H9 (cell line): ENCODE measurements at regions not wholly inside any gene's neighbourhood (a gene's known extent, or its start where the extent isn't known, plus 50 kb on each side); places are given as distances from the start of the nearest gene placed in this dataset.
"Not testable (repeated sequence)": the region's sequence is repeated elsewhere in the genome, so short reads cannot be mapped to it uniquely, and the experiment has no call there.

Source experiments
- DNase-seq: peaks from one replicate; pipeline ENCODE4 v3.0.0-alpha.2; 2017
- H2AFZ ChIP-seq: one replicate; pipeline ENCODE4 v1.6.1; 2013; ENCODE audit warnings: mild to moderate bottlenecking, low read length, control low read depth, moderate library complexity
- H2AK5ac ChIP-seq: 2 replicates; pipeline ENCODE4 v1.6.1; 2013; ENCODE audit warnings: low read length, control low read depth, mixed read lengths; ENCODE audit not compliant: insufficient read length
- H2BK120ac ChIP-seq: one replicate; pipeline ENCODE4 v1.6.1; 2013; ENCODE audit warnings: low read depth, mild to moderate bottlenecking, low read length, control low read depth, inconsistent platforms; ENCODE audit not compliant: poor library complexity, severe bottlenecking
- H2BK12ac ChIP-seq: 2 replicates; pipeline ENCODE4 v1.6.1; 2013; ENCODE audit warnings: low read length, control low read depth, mixed read lengths, low read depth; ENCODE audit not compliant: insufficient read length
- H2BK15ac ChIP-seq: 2 replicates; pipeline ENCODE4 v1.6.1; 2013; ENCODE audit warnings: low read depth, low read length, control low read depth
- H2BK20ac ChIP-seq: one replicate; pipeline ENCODE4 v1.6.1; 2013; ENCODE audit warnings: low read depth, mild to moderate bottlenecking, low read length, control low read depth, inconsistent platforms; ENCODE audit not compliant: poor library complexity, severe bottlenecking
- H2BK5ac ChIP-seq: 2 replicates; pipeline ENCODE4 v1.6.1; 2013; ENCODE audit warnings: low read length, control low read depth, mixed read lengths; ENCODE audit not compliant: insufficient read length
- H3K14ac ChIP-seq: 2 replicates; pipeline ENCODE4 v1.6.1; 2013; ENCODE audit warnings: low read length, control low read depth; ENCODE audit not compliant: insufficient read depth
- H3K18ac ChIP-seq: 2 replicates; pipeline ENCODE4 v1.6.1; 2013; ENCODE audit warnings: low read depth, mild to moderate bottlenecking, mixed read lengths, low read length, control low read depth; ENCODE audit not compliant: insufficient read length
- H3K23ac ChIP-seq: 2 replicates; pipeline ENCODE4 v1.6.1; 2013; ENCODE audit warnings: low read length, control low read depth, mixed read lengths, low read depth; ENCODE audit not compliant: insufficient read length
- H3K23me2 ChIP-seq: 2 replicates; pipeline ENCODE4 v1.6.1; 2013; ENCODE audit warnings: low read depth, mild to moderate bottlenecking, mixed read lengths, low read length, control low read depth; ENCODE audit not compliant: insufficient read length, poor library complexity, severe bottlenecking
- H3K27ac ChIP-seq: 2 replicates; pipeline ENCODE4 v1.5.1; 2013; ENCODE audit warnings: low read length, control low read depth, mixed read lengths, low read depth; ENCODE audit not compliant: insufficient read length
- H3K27me3 ChIP-seq: 2 replicates; pipeline ENCODE4 v1.6.1; 2013; ENCODE audit warnings: low read length, control low read depth, inconsistent platforms; ENCODE audit not compliant: insufficient read depth
- H3K4ac ChIP-seq: 2 replicates; pipeline ENCODE4 v1.6.1; 2013; ENCODE audit warnings: low read depth, mild to moderate bottlenecking, control low read depth, inconsistent platforms, low read length, moderate library complexity
- H3K4me1 ChIP-seq: 2 replicates; pipeline ENCODE4 v1.6.1; 2013; ENCODE audit warnings: low read length, control low read depth, inconsistent platforms; ENCODE audit not compliant: insufficient read depth
- H3K4me2 ChIP-seq: 2 replicates; pipeline ENCODE4 v1.6.1; 2013; ENCODE audit warnings: low read length, control low read depth, mixed read lengths; ENCODE audit not compliant: insufficient read length, insufficient read depth
- H3K56ac ChIP-seq: 2 replicates; pipeline ENCODE4 v1.6.1; 2013; ENCODE audit warnings: low read depth, mild to moderate bottlenecking, mixed read lengths, low read length, control low read depth; ENCODE audit not compliant: insufficient read length
- H3K79me1 ChIP-seq: 2 replicates; pipeline ENCODE4 v1.6.1; 2013; ENCODE audit warnings: low read depth, mild to moderate bottlenecking, moderate library complexity, low read length, control low read depth, inconsistent platforms; ENCODE audit not compliant: insufficient read depth, poor library complexity, severe bottlenecking
- H3K79me2 ChIP-seq: 2 replicates; pipeline ENCODE4 v1.6.1; 2013; ENCODE audit warnings: low read length, control low read depth, inconsistent platforms; ENCODE audit not compliant: insufficient read depth
- H3K9ac ChIP-seq: 2 replicates; pipeline ENCODE4 v1.6.1; 2013; ENCODE audit warnings: low read length, control low read depth, mixed read lengths; ENCODE audit not compliant: insufficient read length; ENCODE audit errors: extremely low read depth
- H3K9me3 ChIP-seq: one replicate; pipeline ENCODE4 v1.6.1; 2013; ENCODE audit warnings: low read depth, low read length, inconsistent platforms; ENCODE audit not compliant: control insufficient read depth
- H3T11ph ChIP-seq: one replicate; pipeline ENCODE4 v1.6.1; 2013; ENCODE audit warnings: mild to moderate bottlenecking, low read length, control low read depth, inconsistent platforms
- H4K20me1 ChIP-seq: one replicate; pipeline ENCODE4 v1.6.1; 2013; ENCODE audit not compliant: control insufficient read depth, insufficient read length, insufficient read depth
- H4K5ac ChIP-seq: 2 replicates; pipeline ENCODE4 v1.6.1; 2013; ENCODE audit warnings: low read depth, mild to moderate bottlenecking, mixed read lengths, low read length, control low read depth; ENCODE audit not compliant: insufficient read length
- H4K8ac ChIP-seq: replicated peaks from 2 replicates; pipeline ENCODE4 v1.6.1; 2013; ENCODE audit warnings: low read length, control low read depth, mixed read lengths, low read depth; ENCODE audit not compliant: insufficient read length
- H4K91ac ChIP-seq: 2 replicates; pipeline ENCODE4 v1.6.1; 2013; ENCODE audit warnings: low read depth, mild to moderate bottlenecking, moderate library complexity, mixed read lengths, low read length, control low read depth; ENCODE audit not compliant: insufficient read length
- H3K27ac Mint-ChIP-seq, 3 experiments: 2 replicates in 2 of 3; 3 replicates in 1 of 3; pipeline ENCODE4 v1.8.0; 2020 to 2021; ENCODE audit warnings: mixed read lengths in 3 of 3, mild to moderate bottlenecking in 1 of 3, moderate library complexity in 1 of 3
- H3K27me3 Mint-ChIP-seq: 2 replicates; pipeline ENCODE4 v1.8.0; 2021; ENCODE audit warnings: low read depth, mild to moderate bottlenecking, moderate library complexity, mixed read lengths
- H3K36me3 Mint-ChIP-seq, 3 experiments: 2 replicates in 2 of 3; 3 replicates in 1 of 3; pipeline ENCODE4 v1.8.0; 2020 to 2021; ENCODE audit warnings: low read depth in 3 of 3, mixed read lengths in 3 of 3; ENCODE audit not compliant: insufficient read depth in 1 of 3
- H3K4me1 Mint-ChIP-seq, 2 experiments: 2 replicates each; pipeline ENCODE4 v1.8.0; 2020; ENCODE audit warnings: mixed read lengths in 2 of 2
- H3K4me3 Mint-ChIP-seq, 2 experiments: 2 replicates in 1 of 2; 3 replicates in 1 of 2; pipeline ENCODE4 v1.8.0; 2020 to 2021; ENCODE audit warnings: mild to moderate bottlenecking in 2 of 2, mixed read lengths in 2 of 2, moderate library complexity in 1 of 2
- H3K9me3 Mint-ChIP-seq, 2 experiments: 2 replicates in 1 of 2; 3 replicates in 1 of 2; pipeline ENCODE4 v1.8.0; 2020; ENCODE audit warnings: mild to moderate bottlenecking in 2 of 2, mixed read lengths in 2 of 2, moderate library complexity in 1 of 2
- WGBS: extraction: QIAGEN DNeasy Blood & Tissue Kit; methylation state at CpG from one replicate; pipeline ENCODE4 v1.1.7; 2013; ENCODE audit warnings: missing lambda C conversion rate, low lambda C conversion rate, mixed read lengths; ENCODE audit not compliant: insufficient read length; ENCODE audit errors: extremely low coverage; 5-methylcytosine and 5-hydroxymethylcytosine counted together

- H3K4me1 ChIP-seq, H3K27me3 Mint-ChIP-seq, H3K9ac ChIP-seq, H4K8ac ChIP-seq, H3K4me2 ChIP-seq, H4K20me1 ChIP-seq, H4K5ac ChIP-seq, H3K79me1 ChIP-seq, H3K23me2 ChIP-seq, H2BK15ac ChIP-seq, H3K9me3 Mint-ChIP-seq, H3K36me3 Mint-ChIP-seq, H2BK5ac ChIP-seq, H3K18ac ChIP-seq, H2AK5ac ChIP-seq, H3K27ac ChIP-seq, H4K91ac ChIP-seq, H3K23ac ChIP-seq, H2BK120ac ChIP-seq, H3K4ac ChIP-seq, H3T11ph ChIP-seq, H3K4me1 Mint-ChIP-seq, H3K27me3 ChIP-seq, H3K79me2 ChIP-seq, H3K27ac Mint-ChIP-seq, H3K4me3 Mint-ChIP-seq, H2AFZ ChIP-seq, H3K56ac ChIP-seq, H3K9me3 ChIP-seq, H2BK20ac ChIP-seq, DNase-seq, H2BK12ac ChIP-seq, H3K14ac ChIP-seq: not testable (repeated sequence)
- WGBS, result no CpG with 5 or more reads among the region's 1 CpG
Observed at GRCh38 chr1:83158924-83159323, 840.0 kb downstream of the TTLL7 start.

GRCh38 chr1:83154306-83154705, 844.6 kb downstream of the TTLL7 start:
- H3T11ph ChIP-seq, H3K18ac ChIP-seq, H3K4me1 Mint-ChIP-seq, H4K5ac ChIP-seq, H3K9me3 ChIP-seq, H2AFZ ChIP-seq, H3K27ac ChIP-seq, H3K4me1 ChIP-seq, H3K4me3 Mint-ChIP-seq, H3K36me3 Mint-ChIP-seq, H4K91ac ChIP-seq, H3K4ac ChIP-seq, H2BK20ac ChIP-seq, H3K9me3 Mint-ChIP-seq, H3K56ac ChIP-seq, DNase-seq, H3K23ac ChIP-seq, H3K27me3 ChIP-seq, H2AK5ac ChIP-seq, H2BK120ac ChIP-seq, H3K79me2 ChIP-seq, H3K23me2 ChIP-seq, H3K79me1 ChIP-seq, H2BK5ac ChIP-seq, H2BK12ac ChIP-seq, H3K4me2 ChIP-seq, H4K8ac ChIP-seq, H4K20me1 ChIP-seq, H3K27me3 Mint-ChIP-seq, H3K27ac Mint-ChIP-seq, H3K14ac ChIP-seq, H3K9ac ChIP-seq, H2BK15ac ChIP-seq: not testable (repeated sequence)
- no CpG with 5 or more reads among the region's 1 CpG for WGBS
